Calu3 (cell line): ENCODE measurements at regions not wholly inside any gene's neighbourhood (a gene's known extent, or its start where the extent isn't known, plus 50 kb on each side); places are given as distances from the start of the nearest gene placed in this dataset.

ENCODE experiments used
- BruUV-seq: library from RNA; stranded (reverse); fragments of 400-500 nt; replicated peaks from 2 replicates; lab custom pipeline; 2021; lab: Mats Ljungman, UMichigan
- CTCF ChIA-PET: fragments of 300-600 bp; sonication (Branson Sonifier 250); formaldehyde crosslinking; loops from one replicate; lab custom pipeline; 2022; ENCODE audit warnings: antibody characterized with exemption; lab: Charles Lee
- DNase-seq: peaks from one replicate; pipeline ENCODE4 v3.0.0; 2022
- H3K27ac Mint-ChIP-seq: one replicate; pipeline ENCODE4 v1.8.0; 2022; ENCODE audit warnings: mixed read lengths; ENCODE audit not compliant: unreplicated experiment
- H3K27me3 Mint-ChIP-seq: one replicate; pipeline ENCODE4 v1.8.0; 2022; ENCODE audit warnings: mixed read lengths; ENCODE audit not compliant: unreplicated experiment
- H3K36me3 Mint-ChIP-seq: one replicate; pipeline ENCODE4 v1.8.0; 2022; ENCODE audit warnings: mild to moderate bottlenecking, moderate library complexity, mixed read lengths; ENCODE audit not compliant: insufficient read depth, unreplicated experiment
- H3K4me1 Mint-ChIP-seq: one replicate; pipeline ENCODE4 v1.8.0; 2022; ENCODE audit warnings: mild to moderate bottlenecking, low read depth, mixed read lengths; ENCODE audit not compliant: unreplicated experiment
- H3K4me3 Mint-ChIP-seq: one replicate; pipeline ENCODE4 v1.8.0; 2022; ENCODE audit warnings: mild to moderate bottlenecking, low read depth, moderate library complexity, mixed read lengths; ENCODE audit not compliant: unreplicated experiment
- H3K9me3 Mint-ChIP-seq: one replicate; pipeline ENCODE4 v1.8.0; 2022; ENCODE audit warnings: low read depth, mixed read lengths; ENCODE audit not compliant: unreplicated experiment
- CTCF ChIP-seq: fragments of 200-600 bp; IDR thresholded peaks from one replicate; pipeline ENCODE4 v1.8.0; 2022; ENCODE audit warnings: antibody characterized with exemption; ENCODE audit not compliant: unreplicated experiment
- intact Hi-C: fragments of 100-400 bp; cut with micrococcal nuclease; formaldehyde crosslinking; loops from one replicate; pipeline ENCODE4 v1.10.0; 2022; ENCODE audit not compliant: unreplicated experiment

- no peak overlapping the region for H3K4me3 Mint-ChIP-seq
- H3K27me3 Mint-ChIP-seq, result no peaks in the 10 kb centered on the region
- H3K27ac Mint-ChIP-seq, result no peak overlapping the region
- no peaks in the 10 kb centered on the region for H3K36me3 Mint-ChIP-seq
- DNase-seq, result no peak
- intact Hi-C loops, result no loop called here
- BruUV-seq, result no TSS peak
- TF ChIP-seq CTCF, result no peak
- H3K4me1 Mint-ChIP-seq, result no peaks in the 10 kb centered on the region
- H3K9me3 Mint-ChIP-seq, result peaks cover 30% of the 10 kb centered on the region
- CTCF ChIA-PET, result no interaction called here
Observed at GRCh38 chr16:13519871-13520270, 400.1 kb upstream of the ERCC4 start.

DNA sequence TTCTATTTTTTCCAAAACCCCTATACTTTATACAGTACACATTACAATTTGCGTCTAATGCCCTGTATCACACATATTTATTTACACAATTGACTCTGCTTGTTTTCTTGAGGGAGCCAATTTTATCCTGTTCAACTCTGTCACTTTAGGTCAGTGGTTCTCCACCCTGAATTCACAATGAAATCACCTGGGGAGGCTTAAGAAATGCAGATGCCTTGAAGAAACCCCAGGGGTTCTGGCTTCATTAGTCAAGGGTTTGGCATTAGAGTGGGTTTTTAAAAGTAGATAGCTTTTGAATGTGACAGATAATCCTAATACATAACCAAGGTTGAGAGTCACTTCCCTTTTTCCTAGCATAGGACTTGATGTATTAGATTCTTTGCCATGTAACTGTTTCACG is 398.6 kb upstream of the ERCC4 start:
- CTCF ChIA-PET, result no interaction called here
- TF ChIP-seq CTCF, result no peak
- Mint-ChIP-seq H3K4me1 (no peaks in the 10 kb centered on the region), H3K27ac (no peak overlapping the region), H3K27me3 (no peaks in the 10 kb centered on the region), H3K4me3 (no peak overlapping the region), H3K36me3 (no peaks in the 10 kb centered on the region), H3K9me3 (peaks cover 24% of the 10 kb centered on the region)
- BruUV-seq, result no TSS peak
- intact Hi-C loops, result no loop called here
- DNase-seq, result no peak

- DNase-seq, result no peak
- intact Hi-C loops, result no loop called here
- CTCF ChIA-PET, result interaction anchor here (0.6 kb wide), 1 partner anchor 62 kb away, joined by 3 read pairs; no protein-coding TSS in a partner anchor
- no peak overlapping the region for H3K27ac Mint-ChIP-seq
- H3K4me3 Mint-ChIP-seq, result no peak overlapping the region
- BruUV-seq, result no TSS peak
- no peaks in the 10 kb centered on the region for H3K36me3 Mint-ChIP-seq
- no peak for TF ChIP-seq CTCF
- H3K27me3 Mint-ChIP-seq, result no peaks in the 10 kb centered on the region
- H3K4me1 Mint-ChIP-seq, result no peaks in the 10 kb centered on the region
- H3K9me3 Mint-ChIP-seq, result peaks cover 14% of the 10 kb centered on the region
Observed at GRCh38 chr16:13527332-13527731, 392.6 kb upstream of the ERCC4 start.

GRCh38 chr16:13528691-13529090 is 391.3 kb upstream of the ERCC4 start:
- CTCF ChIA-PET, result no interaction called here
- H3K4me3 Mint-ChIP-seq, result no peak overlapping the region

More at GRCh38 chr16:13528691-13529090, 391.3 kb upstream of the ERCC4 start:
- no peak for TF ChIP-seq CTCF
- Mint-ChIP-seq H3K4me1 (no peaks in the 10 kb centered on the region), H3K27me3 (no peaks in the 10 kb centered on the region), H3K36me3 (no peaks in the 10 kb centered on the region), H3K9me3 (peaks cover 18% of the 10 kb centered on the region), H3K27ac (no peak overlapping the region)
- no TSS peak for BruUV-seq
- intact Hi-C loops, result no loop called here
- DNase-seq, result no peak
